ENCODE measurements at regions not wholly inside any gene's neighbourhood (a gene's known extent, or its start where the extent isn't known, plus 50 kb on each side); places are given as distances from the start of the nearest gene placed in this dataset.

DNA sequence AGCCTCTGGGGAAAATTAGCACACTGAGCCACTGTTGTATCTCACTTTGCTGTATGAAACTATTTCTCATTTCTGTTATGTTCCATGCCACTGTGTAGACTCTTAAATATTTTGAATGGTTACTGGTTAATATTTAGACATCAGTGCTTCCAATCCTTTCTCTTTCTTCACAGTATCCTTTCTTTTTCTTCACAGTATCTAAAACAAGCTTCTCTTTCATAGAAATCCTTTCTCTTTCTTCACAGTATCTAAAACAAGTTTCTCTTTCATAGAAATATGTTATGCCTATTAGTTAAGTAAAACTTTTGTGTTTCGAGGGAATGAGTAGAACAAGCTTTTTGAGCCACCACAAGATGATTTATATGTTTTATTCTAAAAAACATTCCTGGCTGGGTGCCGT is 326.8 kb upstream of the KLF12 start:
- no peak for TF ChIP-seq CREBBP (IDR thresholded peaks at IDR 0.05; ENCODE audit: low read depth, low read length)
- TF ChIP-seq L3MBTL2 (IDR thresholded peaks at IDR 0.05), result no peak
- no peak for TF ChIP-seq ATF2 (CRISPR knock-in tag; IDR thresholded peaks at IDR 0.05)
- no peak for TF ChIP-seq TSC22D4 (tag; IDR thresholded peaks at IDR 0.05)
- TF ChIP-seq TAF1 (IDR thresholded peaks at IDR 0.05; ENCODE audit: control insufficient read depth, extremely low read depth, insufficient read depth, low read length, severe bottlenecking), result no peak
- no peak for TF ChIP-seq RUNX1 (IDR thresholded peaks at IDR 0.05; ENCODE audit: low read depth)
- no peak for TF ChIP-seq MAFG (tag; conservative IDR thresholded peaks at IDR 0.05)
- TF ChIP-seq CBX2 (IDR thresholded peaks at IDR 0.05; ENCODE audit: insufficient read depth, low read length, poor library complexity, severe bottlenecking), result no peak
- no peak for TF ChIP-seq ZNF212 (CRISPR knock-in tag; IDR thresholded peaks at IDR 0.05)
- TF ChIP-seq, protein P1, sequence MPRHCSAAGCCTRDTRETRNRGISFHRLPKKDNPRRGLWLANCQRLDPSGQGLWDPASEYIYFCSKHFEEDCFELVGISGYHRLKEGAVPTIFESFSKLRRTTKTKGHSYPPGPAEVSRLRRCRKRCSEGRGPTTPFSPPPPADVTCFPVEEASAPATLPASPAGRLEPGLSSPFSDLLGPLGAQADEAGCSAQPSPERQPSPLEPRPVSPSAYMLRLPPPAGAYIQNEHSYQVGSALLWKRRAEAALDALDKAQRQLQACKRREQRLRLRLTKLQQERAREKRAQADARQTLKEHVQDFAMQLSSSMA (CRISPR knock-in tag; IDR thresholded peaks at IDR 0.05), result no peak
- no peak for TF ChIP-seq TRIM24 (IDR thresholded peaks at IDR 0.05)
- H3K79me2 ChIP-seq (ENCODE audit: control insufficient read depth, insufficient read depth, low read length), result no peaks in the 10 kb centered on the region
- H4K20me1 ChIP-seq (replicated peaks; ENCODE audit: control insufficient read depth, insufficient read depth, low read length), result no peaks in the 10 kb centered on the region
- WGBS (ENCODE audit: insufficient coverage, low coverage, missing lambda C conversion rate), result 0% methylated on average over 1 of the region's 2 CpGs
- ATAC-seq (no peak), FAIRE-seq (no peak), DNase-seq (ENCODE audit: extremely low read depth in 1 of 4, low spot score in 3 of 4) (no peak)
- H3K9ac ChIP-seq (ENCODE audit: insufficient read depth in 1 of 2, low read depth in 2 of 2, low read length in 2 of 2), result no peak overlapping the region
- H3K36me3 ChIP-seq (ENCODE audit: control insufficient read depth, insufficient read depth, low read length), result no peaks in the 10 kb centered on the region
- in situ Hi-C loops (cut with MboI) (no loop called here), intact Hi-C loops (cut with micrococcal nuclease) (no loop called here)
- no peaks in the 10 kb centered on the region for H3K9me1 ChIP-seq (ENCODE audit: control insufficient read depth, insufficient read depth, low read length)
- ChIA-PET POLR2A (no interaction called here), CTCF (ENCODE audit: low intra/inter-chr PET ratio) (no interaction called here)
- BruUV-seq (replicated peaks), result no TSS peak
- no peak overlapping the region for H2AFZ ChIP-seq (ENCODE audit: low read depth, low read length)
- H3K4me2 ChIP-seq (ENCODE audit: insufficient read depth, low read length), result no peak overlapping the region
- H3K27ac ChIP-seq (ENCODE audit: extremely low read depth, low read depth, low read length), result no peak overlapping the region
- no peaks in the 10 kb centered on the region for H3K9me3 ChIP-seq (replicated peaks; ENCODE audit: control insufficient read depth, insufficient read depth, low read depth, low read length)
- no peak overlapping the region for H3K4me3 ChIP-seq
- H3K4me1 ChIP-seq (replicated peaks in 1 of 2; ENCODE audit: control insufficient read depth in 2 of 2, insufficient read depth in 2 of 2, low read length in 2 of 2), result no peaks in the 10 kb centered on the region
- no peaks in the 10 kb centered on the region for H3K27me3 ChIP-seq (ENCODE audit: control insufficient read depth in 2 of 2, insufficient read depth in 2 of 2, low read length in 2 of 2)

All from K562 (cell line).